Keratinocyte (primary cell): ENCODE measurements at regions not wholly inside any gene's neighbourhood (a gene's known extent, or its start where the extent isn't known, plus 50 kb on each side); places are given as distances from the start of the nearest gene placed in this dataset.

Source experiments
- DNase-seq: peaks from one replicate; pipeline ENCODE4 v3.0.0-alpha.2; 2011; ENCODE audit warnings: low read depth, missing footprints, low spot score
- FAIRE-seq: peaks from 2 replicates; lab custom pipeline; 2011; peaks lifted over from hg19 to GRCh38; lab: Jason Lieb, UNC
- H2AFZ ChIP-seq: 2 replicates; pipeline ENCODE4 v1.6.0; 2012; ENCODE audit warnings: low read length, control low read depth, inconsistent platforms; ENCODE audit not compliant: control insufficient read depth
- H3K27ac ChIP-seq: 2 replicates; pipeline ENCODE4 v1.5.1; 2011; ENCODE audit warnings: low read length; ENCODE audit not compliant: control insufficient read depth, insufficient read depth
- H3K27me3 ChIP-seq: 3 replicates; pipeline ENCODE4 v1.6.0; 2011; ENCODE audit warnings: low read length; ENCODE audit not compliant: control insufficient read depth, insufficient read depth; ENCODE audit errors: extremely low read depth
- H3K36me3 ChIP-seq, 2 experiments: 2 replicates in 1 of 2; 3 replicates in 1 of 2; pipeline ENCODE4 v1.5.1; 2011; ENCODE audit warnings: low read length in 2 of 2, mild to moderate bottlenecking in 1 of 2; ENCODE audit not compliant: control insufficient read depth in 2 of 2, insufficient read depth in 2 of 2; ENCODE audit errors: extremely low read depth in 1 of 2
- H3K4me1 ChIP-seq: 3 replicates; pipeline ENCODE4 v1.5.1; 2011; ENCODE audit warnings: low read length; ENCODE audit not compliant: control insufficient read depth, insufficient read depth; ENCODE audit errors: extremely low read depth
- H3K4me2 ChIP-seq: 3 replicates; pipeline ENCODE4 v1.6.0; 2011; ENCODE audit warnings: low read depth, low read length; ENCODE audit not compliant: control insufficient read depth, insufficient read depth; ENCODE audit errors: extremely low read depth
- H3K4me3 ChIP-seq, 3 experiments: fragments of 200-600 bp in 1 of 3; sonication (generic) in 1 of 3; 2 replicates in 2 of 3; 3 replicates in 1 of 3; pipeline ENCODE4 v1.5.1; 2011 to 2016; ENCODE audit warnings: low read length in 3 of 3, mild to moderate bottlenecking in 3 of 3, control low read depth in 2 of 3, inconsistent platforms in 1 of 3, low read depth in 1 of 3, mixed read lengths in 1 of 3, mixed run types in 1 of 3, moderate library complexity in 1 of 3; ENCODE audit not compliant: control insufficient read depth in 2 of 3, insufficient read depth in 2 of 3; ENCODE audit errors: extremely low read depth in 1 of 3
- H3K79me2 ChIP-seq: 2 replicates; pipeline ENCODE4 v1.6.0; 2012; ENCODE audit warnings: low read length; ENCODE audit not compliant: control insufficient read depth, insufficient read depth
- H3K9ac ChIP-seq: 3 replicates; pipeline ENCODE4 v1.6.0; 2011; ENCODE audit warnings: low read length; ENCODE audit not compliant: control insufficient read depth, insufficient read depth; ENCODE audit errors: extremely low read depth
- H3K9me1 ChIP-seq: 3 replicates; pipeline ENCODE4 v1.6.0; 2011; ENCODE audit warnings: low read length; ENCODE audit not compliant: control insufficient read depth, insufficient read depth; ENCODE audit errors: extremely low read depth
- H3K9me3 ChIP-seq: 2 replicates; pipeline ENCODE4 v1.5.1; 2012; ENCODE audit warnings: low read depth, low read length; ENCODE audit not compliant: control insufficient read depth
- H4K20me1 ChIP-seq: 3 replicates; pipeline ENCODE4 v1.6.0; 2011; ENCODE audit warnings: low read length; ENCODE audit not compliant: control insufficient read depth, insufficient read depth; ENCODE audit errors: extremely low read depth
- EZH2 ChIP-seq: IDR thresholded peaks from one replicate; pipeline ENCODE4 v1.6.1; 2012; ENCODE audit warnings: inconsistent platforms, mild to moderate bottlenecking, low read length, moderate library complexity
- dilution Hi-C: fragments of 300-500 bp; cut with MboI; formaldehyde crosslinking; loops from one replicate; pipeline ENCODE4 v1.7.0; 2020; ENCODE audit warnings: low sequenced_read_pairs; ENCODE audit not compliant: extremely low pct_ligation_motif_present
- TF ChIP-seq, protein P1 (sequence below), 3 experiments: IDR thresholded peaks in 1 of 3; conservative IDR thresholded peaks in 1 of 3; optimal IDR thresholded peaks in 1 of 3; 2 replicates in 2 of 3; 3 replicates in 1 of 3; pipeline versions ENCODE3 to v1.5.1; 2011; ENCODE audit warnings: low read length in 3 of 3, mild to moderate bottlenecking in 3 of 3, moderate library complexity in 2 of 3, control low read depth in 1 of 3, inconsistent platforms in 1 of 3; ENCODE audit not compliant: insufficient read depth in 2 of 3; ENCODE audit errors: extremely low read depth in 1 of 3

GRCh38 chr4:36547383-36547782, 266.0 kb downstream of the DTHD1 start:
- TF ChIP-seq, protein P1, sequence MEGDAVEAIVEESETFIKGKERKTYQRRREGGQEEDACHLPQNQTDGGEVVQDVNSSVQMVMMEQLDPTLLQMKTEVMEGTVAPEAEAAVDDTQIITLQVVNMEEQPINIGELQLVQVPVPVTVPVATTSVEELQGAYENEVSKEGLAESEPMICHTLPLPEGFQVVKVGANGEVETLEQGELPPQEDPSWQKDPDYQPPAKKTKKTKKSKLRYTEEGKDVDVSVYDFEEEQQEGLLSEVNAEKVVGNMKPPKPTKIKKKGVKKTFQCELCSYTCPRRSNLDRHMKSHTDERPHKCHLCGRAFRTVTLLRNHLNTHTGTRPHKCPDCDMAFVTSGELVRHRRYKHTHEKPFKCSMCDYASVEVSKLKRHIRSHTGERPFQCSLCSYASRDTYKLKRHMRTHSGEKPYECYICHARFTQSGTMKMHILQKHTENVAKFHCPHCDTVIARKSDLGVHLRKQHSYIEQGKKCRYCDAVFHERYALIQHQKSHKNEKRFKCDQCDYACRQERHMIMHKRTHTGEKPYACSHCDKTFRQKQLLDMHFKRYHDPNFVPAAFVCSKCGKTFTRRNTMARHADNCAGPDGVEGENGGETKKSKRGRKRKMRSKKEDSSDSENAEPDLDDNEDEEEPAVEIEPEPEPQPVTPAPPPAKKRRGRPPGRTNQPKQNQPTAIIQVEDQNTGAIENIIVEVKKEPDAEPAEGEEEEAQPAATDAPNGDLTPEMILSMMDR (optimal IDR thresholded peaks at IDR 0.05 in 1 of 3, IDR thresholded peaks at IDR 0.05 in 1 of 3, conservative IDR thresholded peaks at IDR 0.05 in 1 of 3; ENCODE audit: extremely low read depth in 1 of 3, insufficient read depth in 2 of 3, low read length in 3 of 3) = no peak
- no peak for TF ChIP-seq EZH2
- FAIRE-seq (no peak), DNase-seq (no peak)
- Histone ChIP-seq H3K9me1 (no peaks in the 10 kb centered on the region), H2AFZ (no peak overlapping the region), H3K79me2 (no peaks in the 10 kb centered on the region), H4K20me1 (no peaks in the 10 kb centered on the region), H3K4me1 (peaks cover 32% of the 10 kb centered on the region), H3K27ac (no peak overlapping the region), H3K9ac (no peak overlapping the region), H3K4me3 (no peak overlapping the region), H3K27me3 (no peaks in the 10 kb centered on the region), H3K36me3 (no peaks in the 10 kb centered on the region), H3K4me2 (no peak overlapping the region), H3K9me3 (no peaks in the 10 kb centered on the region)
- dilution Hi-C loops = no loop called here

DNA sequence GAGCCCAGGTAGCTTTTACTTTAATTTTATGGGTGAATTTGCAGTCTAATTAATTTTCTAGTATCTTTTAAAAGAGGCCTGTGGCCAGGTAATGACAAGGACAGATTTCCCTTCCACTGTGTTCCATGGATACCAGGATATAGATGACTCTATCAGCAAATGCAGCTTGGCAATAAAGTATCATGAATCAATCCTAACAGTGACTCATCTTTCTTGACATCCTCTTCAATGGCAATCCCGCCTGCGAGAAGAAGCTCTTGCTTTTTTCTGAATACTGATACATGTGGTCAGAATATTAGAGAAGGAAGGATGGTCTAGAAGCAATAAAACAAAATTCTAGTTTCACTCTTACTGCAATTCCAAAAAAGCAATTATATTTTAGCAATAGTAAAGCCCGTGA, 267.8 kb downstream of the DTHD1 start:
- no peaks in the 10 kb centered on the region for H3K9me1 ChIP-seq
- no peak overlapping the region for H3K4me2 ChIP-seq
- peaks cover 40% of the 10 kb centered on the region for H3K4me1 ChIP-seq
- H3K9ac ChIP-seq = no peak overlapping the region
- H3K4me3 ChIP-seq = no peak overlapping the region
- no peaks in the 10 kb centered on the region for H4K20me1 ChIP-seq
- H3K27ac ChIP-seq = no peak overlapping the region
- H3K79me2 ChIP-seq = no peaks in the 10 kb centered on the region
- dilution Hi-C loops = no loop called here
- DNase-seq = no peak
- H2AFZ ChIP-seq = no peak overlapping the region
- peak; percentile 77 for FAIRE-seq
- no peaks in the 10 kb centered on the region for H3K36me3 ChIP-seq
- H3K9me3 ChIP-seq = no peaks in the 10 kb centered on the region
- TF ChIP-seq, protein P1 (optimal IDR thresholded peaks at IDR 0.05 in 1 of 3, IDR thresholded peaks at IDR 0.05 in 1 of 3, conservative IDR thresholded peaks at IDR 0.05 in 1 of 3; ENCODE audit: extremely low read depth in 1 of 3, insufficient read depth in 2 of 3, low read length in 3 of 3) = no peak
- TF ChIP-seq EZH2 = no peak
- H3K27me3 ChIP-seq = no peaks in the 10 kb centered on the region
